ENCODE measurements at regions not wholly inside any gene's neighbourhood (a gene's known extent, or its start where the extent isn't known, plus 50 kb on each side); places are given as distances from the start of the nearest gene placed in this dataset.

GRCh38 chr18:73947180-73947921 lies 200.3 kb downstream of the FBXO15 start:
- POLR2A ChIA-PET, result no interaction called here
- Histone ChIP-seq H3K27me3 (ENCODE audit: control insufficient read depth, insufficient read depth, low read length) (no peaks in the 10 kb centered on the region), H3K4me3 (ENCODE audit: low read depth, low read length) (no peak overlapping the region), H3K9me3 (ENCODE audit: control insufficient read depth, insufficient read depth, low read length) (no peaks in the 10 kb centered on the region), H3K27ac (ENCODE audit: low read depth, low read length) (no peak overlapping the region)
- no peak for DNase-seq (ENCODE audit: low read depth, low spot score)
- CTCF ChIA-PET, result no interaction called here
- no peak for TF ChIP-seq CTCF (IDR thresholded peaks at IDR 0.05; ENCODE audit: low read depth, low read length)

DNA sequence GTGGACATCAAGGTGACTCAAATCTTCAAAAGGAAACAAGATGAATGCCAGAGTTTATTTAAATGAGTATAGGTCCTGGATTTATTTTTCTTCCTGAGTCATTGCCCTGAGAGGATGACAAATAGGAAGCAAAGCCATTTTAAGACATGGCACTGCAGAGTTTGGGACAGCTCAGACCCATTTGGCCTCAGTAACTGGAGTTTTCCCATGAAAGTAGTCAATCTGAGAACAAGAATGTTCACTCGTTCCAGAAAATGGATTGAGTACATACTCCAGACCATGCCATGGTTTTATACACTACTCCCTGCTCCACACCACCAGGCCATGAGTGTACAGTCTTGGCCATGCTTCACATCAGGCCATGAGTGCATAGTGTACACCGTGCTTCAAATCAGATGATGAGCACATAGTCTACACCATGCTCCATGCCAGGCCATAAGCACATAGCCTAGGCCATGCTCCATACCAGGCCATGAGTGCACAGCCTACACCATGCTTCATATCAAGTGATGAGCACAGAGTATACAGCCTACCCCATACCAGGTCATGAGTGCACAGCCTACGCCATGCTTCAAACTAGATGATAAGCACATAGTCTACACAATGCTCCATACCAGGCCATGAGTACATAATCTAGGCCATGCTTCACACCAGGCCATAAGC lies 202.4 kb downstream of the FBXO15 start:
- TF ChIP-seq CTCF (IDR thresholded peaks at IDR 0.05; ENCODE audit: low read depth, low read length), result no peak
- CTCF ChIA-PET, result no interaction called here
- no peak overlapping the region for H3K27ac ChIP-seq (ENCODE audit: low read depth, low read length)
- no peak for DNase-seq (ENCODE audit: low read depth, low spot score)
- no peaks in the 10 kb centered on the region for H3K9me3 ChIP-seq (ENCODE audit: control insufficient read depth, insufficient read depth, low read length)
- POLR2A ChIA-PET, result interaction anchor here (0.8 kb wide), 1 partner anchor 17 kb away, joined by 3 read pairs; no protein-coding TSS in a partner anchor
- no peak overlapping the region for H3K4me3 ChIP-seq (ENCODE audit: low read depth, low read length)
- H3K27me3 ChIP-seq (ENCODE audit: control insufficient read depth, insufficient read depth, low read length), result no peaks in the 10 kb centered on the region

DNA sequence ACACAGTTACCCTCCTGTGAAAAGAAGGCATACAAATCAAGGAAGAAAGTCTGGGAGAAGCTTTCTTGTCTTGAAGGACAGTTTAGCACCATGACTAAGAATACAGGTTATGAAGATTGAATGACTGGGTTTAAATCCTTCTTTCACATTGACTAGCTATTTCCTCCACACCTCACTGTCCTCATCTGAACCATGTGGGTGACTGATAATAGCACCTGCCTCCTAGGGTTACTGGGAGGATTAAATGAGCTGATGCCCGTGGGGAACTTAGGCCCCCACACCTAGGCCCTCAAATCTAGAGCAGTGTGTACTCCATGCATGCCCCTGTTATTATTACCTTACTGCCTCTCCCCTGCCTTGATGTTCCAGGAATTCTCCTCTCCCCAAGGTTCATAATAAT lies 202.9 kb downstream of the FBXO15 start:
- TF ChIP-seq CTCF (IDR thresholded peaks at IDR 0.05; ENCODE audit: low read depth, low read length), result no peak
- ChIA-PET POLR2A (interaction anchor here (0.8 kb wide), 1 partner anchor 17 kb away, joined by 3 read pairs; no protein-coding TSS in a partner anchor), CTCF (no interaction called here)
- H3K9me3 ChIP-seq (ENCODE audit: control insufficient read depth, insufficient read depth, low read length), result no peaks in the 10 kb centered on the region
- H3K27ac ChIP-seq (ENCODE audit: low read depth, low read length), result no peak overlapping the region
- no peaks in the 10 kb centered on the region for H3K27me3 ChIP-seq (ENCODE audit: control insufficient read depth, insufficient read depth, low read length)
- no peak for DNase-seq (ENCODE audit: low read depth, low spot score)
- H3K4me3 ChIP-seq (ENCODE audit: low read depth, low read length), result no peak overlapping the region

GRCh38 chr18:73943763-73944162 lies 203.9 kb downstream of the FBXO15 start:
- POLR2A ChIA-PET, result no interaction called here
- H3K4me3 ChIP-seq (ENCODE audit: low read depth, low read length), result no peak overlapping the region
- H3K9me3 ChIP-seq (ENCODE audit: control insufficient read depth, insufficient read depth, low read length), result no peaks in the 10 kb centered on the region
- no peak for DNase-seq (ENCODE audit: low read depth, low spot score)
- CTCF ChIA-PET, result no interaction called here
- no peak overlapping the region for H3K27ac ChIP-seq (ENCODE audit: low read depth, low read length)
- no peaks in the 10 kb centered on the region for H3K27me3 ChIP-seq (ENCODE audit: control insufficient read depth, insufficient read depth, low read length)
- no peak for TF ChIP-seq CTCF (IDR thresholded peaks at IDR 0.05; ENCODE audit: low read depth, low read length)

DNA sequence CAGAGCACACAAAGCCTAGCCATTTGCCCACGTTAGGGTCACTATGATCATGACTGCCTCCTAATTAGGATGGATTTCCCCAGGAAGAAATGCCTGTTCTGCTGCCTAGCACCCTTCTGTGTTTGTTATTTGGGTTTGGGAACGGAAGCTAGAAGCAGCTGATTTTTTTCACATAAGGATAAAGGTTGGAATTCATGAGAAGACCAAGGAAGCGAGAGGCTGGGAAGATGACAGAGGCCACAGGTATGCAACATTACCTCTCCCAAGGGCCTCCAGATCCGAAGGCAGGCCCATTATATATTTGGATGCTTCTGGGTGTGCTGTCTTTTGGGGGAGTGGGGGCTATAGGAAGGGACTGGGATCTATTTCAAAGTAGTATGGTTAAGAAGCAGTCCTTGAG lies 204.7 kb downstream of the FBXO15 start:
- ChIA-PET CTCF (no interaction called here), POLR2A (no interaction called here)
- Histone ChIP-seq H3K4me3 (ENCODE audit: low read depth, low read length) (no peak overlapping the region), H3K27me3 (ENCODE audit: control insufficient read depth, insufficient read depth, low read length) (no peaks in the 10 kb centered on the region), H3K9me3 (ENCODE audit: control insufficient read depth, insufficient read depth, low read length) (no peaks in the 10 kb centered on the region), H3K27ac (ENCODE audit: low read depth, low read length) (no peak overlapping the region)
- no peak for TF ChIP-seq CTCF (IDR thresholded peaks at IDR 0.05; ENCODE audit: low read depth, low read length)
- DNase-seq (ENCODE audit: low read depth, low spot score), result no peak
